Adrenal gland (tissue), 5 donors: ENCODE measurements at regions not wholly inside any gene's neighbourhood (a gene's known extent, or its start where the extent isn't known, plus 50 kb on each side); places are given as distances from the start of the nearest gene placed in this dataset.

Experiments used
- CTCF ChIP-seq, 6 experiments: fragments of 450-650 bp in 4 of 6; fragments of 200-600 bp in 2 of 6; sonication (generic) in 1 of 6; IDR thresholded peaks; 1 replicate in 5 of 6; 2 replicates in 1 of 6; pipeline versions ENCODE4 v1.5.1 to v1.8.0; 2016 to 2021; ENCODE audit warnings: antibody characterized with exemption in 6 of 6, mild to moderate bottlenecking in 2 of 6, moderate library complexity in 1 of 6
- POLR2A ChIP-seq, 2 donors: fragments of 450-650 bp; IDR thresholded peaks; one replicate each; pipeline ENCODE4 v1.6.1; 2017; ENCODE audit warnings: antibody characterized with exemption in 2 of 2, mild to moderate bottlenecking in 2 of 2, moderate library complexity in 1 of 2
- donor health status: DM: no; HTN: no; CAD: no.

- TF ChIP-seq CTCF (IDR thresholded peaks at IDR 0.05) (no peak), POLR2A (IDR thresholded peaks at IDR 0.05) (no peak)
Observed at GRCh38 chr4:124431653-124432192, 280.8 kb downstream of the ANKRD50 start.
